SK-N-SH (cell line): ENCODE measurements at regions not wholly inside any gene's neighbourhood (a gene's known extent, or its start where the extent isn't known, plus 50 kb on each side); places are given as distances from the start of the nearest gene placed in this dataset.

ENCODE experiments used
- CTCF ChIA-PET: fragments of 300-600, 350-600 bp; formaldehyde crosslinking; extraction: SDS; loops from one replicate; lab custom pipeline; 2021; lab: Yijun Ruan, JAX
- POLR2A ChIA-PET: fragments of 350-600 bp; sonication (Branson Sonifier 250); formaldehyde crosslinking; extraction: SDS; loops from one replicate; lab custom pipeline; 2020; ENCODE audit warnings: antibody characterized with exemption, inconsistent platforms; lab: Yijun Ruan, JAX
- DNase-seq: peaks from one replicate; pipeline ENCODE4 v3.0.0; 2012
- H2AFZ ChIP-seq: fragments of 200-600 bp; sonication (generic); 2 replicates; pipeline ENCODE4 v1.8.1; 2016; ENCODE audit warnings: antibody characterized with exemption, mild to moderate bottlenecking, low read depth
- H3F3A ChIP-seq: fragments of 200-600 bp; sonication (generic); replicated peaks from 2 replicates; pipeline ENCODE3; 2016; ENCODE audit warnings: antibody characterized with exemption, mild to moderate bottlenecking; ENCODE audit not compliant: insufficient read depth
- H3K27ac ChIP-seq, 2 experiments: fragments of 200-500 bp in 1 of 2; fragments of 200-600 bp in 1 of 2; sonication (Bioruptor generic) in 1 of 2; sonication (generic), shearing (Covaris generic) in 1 of 2; 2 replicates each; pipeline versions ENCODE4 v1.5.1 to v1.6.1; 2014 to 2016; ENCODE audit warnings: low read depth in 2 of 2, inconsistent platforms in 1 of 2, low read length in 1 of 2, mild to moderate bottlenecking in 1 of 2, mixed read lengths in 1 of 2
- H3K27me3 ChIP-seq: fragments of 200-600 bp; sonication (generic), shearing (Covaris generic); 2 replicates; pipeline ENCODE4 v1.6.1; 2016; ENCODE audit warnings: mixed run types; ENCODE audit not compliant: insufficient read depth
- H3K36me3 ChIP-seq, 2 experiments: fragments of 200-500 bp in 1 of 2; fragments of 200-600 bp in 1 of 2; sonication (Bioruptor generic) in 1 of 2; sonication (generic) in 1 of 2; replicated peaks in 1 of 2; 2 replicates each; pipeline versions ENCODE3 to v1.5.1; 2014 to 2016; ENCODE audit warnings: low read length in 1 of 2, mild to moderate bottlenecking in 1 of 2; ENCODE audit not compliant: insufficient read depth in 2 of 2, control insufficient read depth in 1 of 2
- H3K4me1 ChIP-seq, 2 experiments: fragments of 200-500 bp in 1 of 2; fragments of 200-600 bp in 1 of 2; sonication (Bioruptor generic) in 1 of 2; sonication (generic), shearing (Covaris generic) in 1 of 2; 2 replicates each; pipeline versions ENCODE4 v1.5.1 to v1.6.1; 2014 to 2016; ENCODE audit warnings: low read depth in 1 of 2, low read length in 1 of 2, mixed run types in 1 of 2; ENCODE audit not compliant: insufficient read depth in 2 of 2, control insufficient read depth in 1 of 2
- H3K4me2 ChIP-seq: fragments of 200-600 bp; sonication (generic), shearing (Covaris generic); 2 replicates; pipeline ENCODE4 v1.6.1; 2017; ENCODE audit warnings: mixed run types
- H3K4me3 ChIP-seq, 2 experiments: fragments of 200-500 bp in 1 of 2; fragments of 200-600 bp in 1 of 2; sonication (Bioruptor generic) in 1 of 2; sonication (generic), shearing (Covaris generic) in 1 of 2; 2 replicates each; pipeline versions ENCODE4 v1.5.1 to v1.8.1; 2014 to 2016; ENCODE audit warnings: low read depth in 2 of 2, inconsistent platforms in 1 of 2, low read length in 1 of 2, mild to moderate bottlenecking in 1 of 2, mixed read lengths in 1 of 2, moderate library complexity in 1 of 2
- H3K79me2 ChIP-seq: fragments of 200-600 bp; sonication (generic); 2 replicates; pipeline ENCODE4 v1.8.1; 2017; ENCODE audit warnings: mild to moderate bottlenecking; ENCODE audit not compliant: insufficient read depth
- H3K9ac ChIP-seq: fragments of 200-600 bp; sonication (generic); 2 replicates; pipeline ENCODE4 v1.6.1; 2017; ENCODE audit warnings: mixed run types
- H3K9me2 ChIP-seq: fragments of 200-600 bp; sonication (generic); 2 replicates; pipeline ENCODE4 v1.6.1; 2017; ENCODE audit warnings: mixed run types
- H3K9me3 ChIP-seq: fragments of 200-600 bp; sonication (generic); 2 replicates; pipeline ENCODE4 v1.6.1; 2017; ENCODE audit warnings: mixed run types, mild to moderate bottlenecking, moderate library complexity
- H4K20me1 ChIP-seq: fragments of 200-600 bp; sonication (generic); 2 replicates; pipeline ENCODE4 v1.6.1; 2017; ENCODE audit warnings: mild to moderate bottlenecking, mixed run types; ENCODE audit not compliant: insufficient read depth
- CHD2 ChIP-seq: fragments of 150-350 bp; IDR thresholded peaks from 2 replicates; pipeline ENCODE4 v1.6.1; 2018; ENCODE audit warnings: low read length; ENCODE audit not compliant: partially characterized antibody
- ELF1 ChIP-seq: IDR thresholded peaks from 2 replicates; pipeline ENCODE4 v1.4.0; 2012
- EP300 ChIP-seq, 2 experiments: IDR thresholded peaks; 2 replicates each; pipeline versions ENCODE4 v1.4.0 to v1.6.1; 2012; ENCODE audit warnings: borderline replicate concordance in 1 of 2, low read depth in 1 of 2, low read length in 1 of 2
- FOSL2 ChIP-seq: IDR thresholded peaks from 2 replicates; pipeline ENCODE4 v1.4.0; 2012; ENCODE audit warnings: low read depth, mild to moderate bottlenecking, moderate library complexity, borderline replicate concordance
- GATA2 ChIP-seq: sonication (generic); formaldehyde crosslinking; IDR thresholded peaks from 2 replicates; pipeline ENCODE4 v1.5.0; 2020; ENCODE audit warnings: mild to moderate bottlenecking, missing genetic modification reagents
- JUND ChIP-seq: IDR thresholded peaks from 2 replicates; pipeline ENCODE4 v1.4.0; 2012
- MEF2A ChIP-seq: IDR thresholded peaks from 2 replicates; pipeline ENCODE4 v1.4.0; 2012; ENCODE audit warnings: low read depth, borderline replicate concordance
- NFIC ChIP-seq: IDR thresholded peaks from 2 replicates; pipeline ENCODE4 v1.4.0; 2012; ENCODE audit warnings: borderline replicate concordance
- RAD21 ChIP-seq: IDR thresholded peaks from 2 replicates; pipeline ENCODE4 v1.6.1; 2012; ENCODE audit warnings: mild to moderate bottlenecking, low read length
- RCOR1 ChIP-seq: fragments of 150-350 bp; IDR thresholded peaks from 2 replicates; pipeline ENCODE4 v1.6.1; 2017; ENCODE audit warnings: antibody characterized with exemption, low read length
- RXRA ChIP-seq: IDR thresholded peaks from 2 replicates; pipeline ENCODE4 v1.4.0; 2012; ENCODE audit warnings: low read depth, mild to moderate bottlenecking, borderline replicate concordance
- TEAD4 ChIP-seq: IDR thresholded peaks from 2 replicates; pipeline ENCODE4 v1.4.0; 2012; ENCODE audit warnings: mild to moderate bottlenecking, borderline replicate concordance; ENCODE audit not compliant: insufficient read depth
- WGBS: methylation state at CpG from one replicate; pipeline ENCODE4 v1.1.6; 2017; ENCODE audit warnings: low lambda C conversion rate; 5-methylcytosine and 5-hydroxymethylcytosine counted together
- TF ChIP-seq, protein P1 (sequence below): IDR thresholded peaks from 2 replicates; pipeline ENCODE4 v1.6.1; 2012; ENCODE audit warnings: mild to moderate bottlenecking, low read depth, low read length, moderate library complexity
- TF ChIP-seq, protein P2 (sequence below): fragments of 200-600 bp; sonication (generic); IDR thresholded peaks from 2 replicates; pipeline ENCODE4 v1.6.1; 2017; ENCODE audit warnings: antibody characterized with exemption, mild to moderate bottlenecking, moderate library complexity
- TF ChIP-seq, protein P3 (sequence below): fragments of 150-350 bp; IDR thresholded peaks from 2 replicates; pipeline ENCODE4 v1.6.1; 2017; ENCODE audit warnings: antibody characterized with exemption, low read length, low read depth, borderline replicate concordance
- TF ChIP-seq, protein P4 (sequence below): IDR thresholded peaks from 2 replicates; pipeline ENCODE4 v1.4.0; 2012; ENCODE audit warnings: low read depth, borderline replicate concordance
- TF ChIP-seq, protein P5 (sequence below): IDR thresholded peaks from 2 replicates; pipeline ENCODE4 v1.4.0; 2012; ENCODE audit warnings: low read depth

DNA sequence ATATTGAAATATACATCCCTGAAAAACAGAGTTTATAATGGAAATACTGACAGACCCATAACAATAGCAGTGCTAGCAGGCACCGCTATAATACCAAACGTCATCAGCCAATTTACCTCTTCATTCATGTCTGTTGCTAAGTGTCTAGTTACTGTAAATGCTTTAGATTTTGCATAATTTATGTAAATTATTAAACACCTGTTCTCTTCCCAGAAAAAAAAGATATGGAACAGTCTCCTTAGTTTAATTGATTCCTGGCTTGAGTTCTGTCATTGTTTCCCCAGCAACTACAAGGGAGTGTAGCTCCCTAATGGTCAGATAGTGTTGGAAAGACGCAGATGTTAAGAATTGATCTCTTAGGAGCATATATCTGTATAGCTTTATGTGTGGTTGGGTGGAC lies 817.9 kb upstream of the ADGRL2 start:
- TF ChIP-seq, protein P1, sequence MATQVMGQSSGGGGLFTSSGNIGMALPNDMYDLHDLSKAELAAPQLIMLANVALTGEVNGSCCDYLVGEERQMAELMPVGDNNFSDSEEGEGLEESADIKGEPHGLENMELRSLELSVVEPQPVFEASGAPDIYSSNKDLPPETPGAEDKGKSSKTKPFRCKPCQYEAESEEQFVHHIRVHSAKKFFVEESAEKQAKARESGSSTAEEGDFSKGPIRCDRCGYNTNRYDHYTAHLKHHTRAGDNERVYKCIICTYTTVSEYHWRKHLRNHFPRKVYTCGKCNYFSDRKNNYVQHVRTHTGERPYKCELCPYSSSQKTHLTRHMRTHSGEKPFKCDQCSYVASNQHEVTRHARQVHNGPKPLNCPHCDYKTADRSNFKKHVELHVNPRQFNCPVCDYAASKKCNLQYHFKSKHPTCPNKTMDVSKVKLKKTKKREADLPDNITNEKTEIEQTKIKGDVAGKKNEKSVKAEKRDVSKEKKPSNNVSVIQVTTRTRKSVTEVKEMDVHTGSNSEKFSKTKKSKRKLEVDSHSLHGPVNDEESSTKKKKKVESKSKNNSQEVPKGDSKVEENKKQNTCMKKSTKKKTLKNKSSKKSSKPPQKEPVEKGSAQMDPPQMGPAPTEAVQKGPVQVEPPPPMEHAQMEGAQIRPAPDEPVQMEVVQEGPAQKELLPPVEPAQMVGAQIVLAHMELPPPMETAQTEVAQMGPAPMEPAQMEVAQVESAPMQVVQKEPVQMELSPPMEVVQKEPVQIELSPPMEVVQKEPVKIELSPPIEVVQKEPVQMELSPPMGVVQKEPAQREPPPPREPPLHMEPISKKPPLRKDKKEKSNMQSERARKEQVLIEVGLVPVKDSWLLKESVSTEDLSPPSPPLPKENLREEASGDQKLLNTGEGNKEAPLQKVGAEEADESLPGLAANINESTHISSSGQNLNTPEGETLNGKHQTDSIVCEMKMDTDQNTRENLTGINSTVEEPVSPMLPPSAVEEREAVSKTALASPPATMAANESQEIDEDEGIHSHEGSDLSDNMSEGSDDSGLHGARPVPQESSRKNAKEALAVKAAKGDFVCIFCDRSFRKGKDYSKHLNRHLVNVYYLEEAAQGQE: no peak
- TF ChIP-seq, protein P2, sequence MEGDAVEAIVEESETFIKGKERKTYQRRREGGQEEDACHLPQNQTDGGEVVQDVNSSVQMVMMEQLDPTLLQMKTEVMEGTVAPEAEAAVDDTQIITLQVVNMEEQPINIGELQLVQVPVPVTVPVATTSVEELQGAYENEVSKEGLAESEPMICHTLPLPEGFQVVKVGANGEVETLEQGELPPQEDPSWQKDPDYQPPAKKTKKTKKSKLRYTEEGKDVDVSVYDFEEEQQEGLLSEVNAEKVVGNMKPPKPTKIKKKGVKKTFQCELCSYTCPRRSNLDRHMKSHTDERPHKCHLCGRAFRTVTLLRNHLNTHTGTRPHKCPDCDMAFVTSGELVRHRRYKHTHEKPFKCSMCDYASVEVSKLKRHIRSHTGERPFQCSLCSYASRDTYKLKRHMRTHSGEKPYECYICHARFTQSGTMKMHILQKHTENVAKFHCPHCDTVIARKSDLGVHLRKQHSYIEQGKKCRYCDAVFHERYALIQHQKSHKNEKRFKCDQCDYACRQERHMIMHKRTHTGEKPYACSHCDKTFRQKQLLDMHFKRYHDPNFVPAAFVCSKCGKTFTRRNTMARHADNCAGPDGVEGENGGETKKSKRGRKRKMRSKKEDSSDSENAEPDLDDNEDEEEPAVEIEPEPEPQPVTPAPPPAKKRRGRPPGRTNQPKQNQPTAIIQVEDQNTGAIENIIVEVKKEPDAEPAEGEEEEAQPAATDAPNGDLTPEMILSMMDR: no peak
- TF ChIP-seq RAD21 (no peak), ELF1 (no peak), GATA2 (CRISPR knock-in tag) (no peak), NFIC (no peak), JUND (no peak)
- TF ChIP-seq, protein P3, sequence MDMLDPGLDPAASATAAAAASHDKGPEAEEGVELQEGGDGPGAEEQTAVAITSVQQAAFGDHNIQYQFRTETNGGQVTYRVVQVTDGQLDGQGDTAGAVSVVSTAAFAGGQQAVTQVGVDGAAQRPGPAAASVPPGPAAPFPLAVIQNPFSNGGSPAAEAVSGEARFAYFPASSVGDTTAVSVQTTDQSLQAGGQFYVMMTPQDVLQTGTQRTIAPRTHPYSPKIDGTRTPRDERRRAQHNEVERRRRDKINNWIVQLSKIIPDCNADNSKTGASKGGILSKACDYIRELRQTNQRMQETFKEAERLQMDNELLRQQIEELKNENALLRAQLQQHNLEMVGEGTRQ: no peak
- H3K9me2 ChIP-seq: no peaks in the 10 kb centered on the region
- no peak for DNase-seq
- CTCF ChIA-PET: interaction anchor here (1.5 kb wide), 1 partner anchor 41 kb away, joined by 3 read pairs; no protein-coding TSS in a partner anchor
- H3K4me3 ChIP-seq: no peak overlapping the region
- H3K4me2 ChIP-seq: no peak overlapping the region
- no peak overlapping the region for H3K27ac ChIP-seq
- no peaks in the 10 kb centered on the region for H3K27me3 ChIP-seq
- no peaks in the 10 kb centered on the region for H3K4me1 ChIP-seq
- no peaks in the 10 kb centered on the region for H3F3A ChIP-seq
- H3K79me2 ChIP-seq: no peaks in the 10 kb centered on the region
- H3K9ac ChIP-seq: no peak overlapping the region
- no peaks in the 10 kb centered on the region for H4K20me1 ChIP-seq
- POLR2A ChIA-PET: no interaction called here
- H3K9me3 ChIP-seq: no peaks in the 10 kb centered on the region
- WGBS: 83% methylated on average over 3 of the region's 3 CpGs
- no peaks in the 10 kb centered on the region for H3K36me3 ChIP-seq
- no peak overlapping the region for H2AFZ ChIP-seq

DNA sequence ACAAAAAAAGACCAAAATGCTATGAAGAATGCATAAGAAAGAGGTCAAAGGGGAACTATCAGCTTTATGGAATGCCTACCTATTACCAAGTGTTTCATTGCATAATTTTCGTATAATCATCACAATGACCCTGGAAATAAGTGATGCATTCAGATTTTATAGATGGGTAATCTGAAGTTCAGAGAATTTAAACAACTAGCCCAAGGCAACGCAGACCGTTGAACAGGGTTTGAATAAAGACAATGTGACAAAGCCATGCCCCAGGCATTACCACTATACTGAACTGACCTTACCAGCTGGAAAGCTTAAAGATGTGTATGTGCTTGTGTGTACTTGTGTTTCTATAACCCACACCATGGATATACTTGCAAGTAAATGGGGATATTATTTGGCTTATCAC lies 827.6 kb upstream of the ADGRL2 start:
- POLR2A ChIA-PET: no interaction called here
- H4K20me1 ChIP-seq: no peaks in the 10 kb centered on the region
- TF ChIP-seq CHD2 (no peak), NFIC (no peak), EP300 (IDR thresholded peaks at IDR 0.05; ENCODE audit: borderline replicate concordance in 1 of 2, low read depth in 1 of 2, low read length in 1 of 2) (no peak), FOSL2 (no peak), TEAD4 (no peak), RCOR1 (no peak), RXRA (no peak), MEF2A (no peak), ELF1 (no peak), JUND (no peak)
- TF ChIP-seq, protein P4, sequence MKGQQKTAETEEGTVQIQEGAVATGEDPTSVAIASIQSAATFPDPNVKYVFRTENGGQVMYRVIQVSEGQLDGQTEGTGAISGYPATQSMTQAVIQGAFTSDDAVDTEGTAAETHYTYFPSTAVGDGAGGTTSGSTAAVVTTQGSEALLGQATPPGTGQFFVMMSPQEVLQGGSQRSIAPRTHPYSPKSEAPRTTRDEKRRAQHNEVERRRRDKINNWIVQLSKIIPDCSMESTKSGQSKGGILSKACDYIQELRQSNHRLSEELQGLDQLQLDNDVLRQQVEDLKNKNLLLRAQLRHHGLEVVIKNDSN: no peak
- TF ChIP-seq, protein P5, sequence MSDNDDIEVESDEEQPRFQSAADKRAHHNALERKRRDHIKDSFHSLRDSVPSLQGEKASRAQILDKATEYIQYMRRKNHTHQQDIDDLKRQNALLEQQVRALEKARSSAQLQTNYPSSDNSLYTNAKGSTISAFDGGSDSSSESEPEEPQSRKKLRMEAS: no peak
- TF ChIP-seq, protein P1: no peak

More for the DNA sequence above, 827.6 kb upstream of the ADGRL2 start:
- Histone ChIP-seq H3K27ac (no peak overlapping the region), H2AFZ (no peak overlapping the region), H3K27me3 (no peaks in the 10 kb centered on the region), H3K9me3 (no peaks in the 10 kb centered on the region), H3K4me3 (no peak overlapping the region), H3K36me3 (no peaks in the 10 kb centered on the region), H3K4me2 (no peak overlapping the region), H3F3A (no peaks in the 10 kb centered on the region), H3K4me1 (no peaks in the 10 kb centered on the region), H3K9me2 (no peaks in the 10 kb centered on the region), H3K9ac (no peak overlapping the region), H3K79me2 (no peaks in the 10 kb centered on the region)
- DNase-seq: no peak
- WGBS: 78% methylated on average over 3 of the region's 3 CpGs
- CTCF ChIA-PET: interaction anchor here (1.1 kb wide), 1 partner anchor 11 kb away, joined by 4 read pairs; no protein-coding TSS in a partner anchor
